ENCODE measurements at regions not wholly inside any gene's neighbourhood (a gene's known extent, or its start where the extent isn't known, plus 50 kb on each side); places are given as distances from the start of the nearest gene placed in this dataset. TPM values are rescaled to one million over a fixed set of nuclear protein-coding genes. Genes with fewer than 3 reads are reported as not detected.

- Histone ChIP-seq H3K4me3 (ENCODE audit: low read depth, low read length) (no peak overlapping the region), H3K36me3 (ENCODE audit: control insufficient read depth, insufficient read depth, low read length) (no peaks in the 10 kb centered on the region), H3K27me3 (ENCODE audit: control insufficient read depth, insufficient read depth, low read length) (no peaks in the 10 kb centered on the region)
- TF ChIP-seq CTCF (IDR thresholded peaks at IDR 0.05; ENCODE audit: insufficient read depth, low read depth, low read length), result no peak
- CTCF ChIA-PET, result interaction anchor here (0.6 to 8.8 kb wide), 6 partner anchors 13 to 165 kb away, joined by 3 to 512 read pairs (median 4); partner anchors contain the start of genes CCL1 and CCL13
- POLR2A ChIA-PET, result interaction anchor here (0.5 kb wide), 1 partner anchor 151 kb away, joined by 3 read pairs; no protein-coding TSS in a partner anchor
- DNase-seq (ENCODE audit: low read depth), result no peak
Measured at GRCh38 chr17:34203018-34203638, 52.0 kb upstream of the CCL2 start.

GRCh38 chr17:34204402-34204801, 50.7 kb upstream of the CCL2 start:
- Histone ChIP-seq H3K36me3 (ENCODE audit: control insufficient read depth, insufficient read depth, low read length) (no peaks in the 10 kb centered on the region), H3K27me3 (ENCODE audit: control insufficient read depth, insufficient read depth, low read length) (no peaks in the 10 kb centered on the region), H3K4me3 (ENCODE audit: low read depth, low read length) (no peak overlapping the region)
- DNase-seq (ENCODE audit: low read depth), result no peak
- no peak for TF ChIP-seq CTCF (IDR thresholded peaks at IDR 0.05; ENCODE audit: insufficient read depth, low read depth, low read length)
- POLR2A ChIA-PET, result no interaction called here
- CTCF ChIA-PET, result interaction anchor here (7.9 to 8.8 kb wide), 2 partner anchors 101 to 154 kb away, joined by 176 to 512 read pairs; partner anchors contain the start of genes CCL1 and CCL13

Small RNA genes in the stretch of these regions (small RNA-seq; reads per million reads assigned to genes)
- not detected for gene RNA5SP438 (ENCODE audit: insufficient read length, low read depth, low replicate concordance)
